ENCODE measurements at regions not wholly inside any gene's neighbourhood (a gene's known extent, or its start where the extent isn't known, plus 50 kb on each side); places are given as distances from the start of the nearest gene placed in this dataset.

GRCh38 chr13:79780240-79780639 is 299.3 kb downstream of the NDFIP2 start:
- Histone ChIP-seq H3K56ac (ENCODE audit: insufficient read length, low read depth, low read length) (no peak overlapping the region), H4K20me1 (ENCODE audit: control insufficient read depth, insufficient read depth, insufficient read length) (no peaks in the 10 kb centered on the region), H2BK12ac (ENCODE audit: insufficient read length, low read depth, low read length) (no peak overlapping the region), H3K4me1 (ENCODE audit: insufficient read depth, low read length) (no peaks in the 10 kb centered on the region; the same call in 1 of the 2 replicates), H3K23me2 (ENCODE audit: insufficient read length, low read depth, low read length, poor library complexity, severe bottlenecking) (no peaks in the 10 kb centered on the region), H3K79me1 (ENCODE audit: insufficient read depth, low read depth, low read length, poor library complexity, severe bottlenecking) (no peaks in the 10 kb centered on the region), H3K23ac (ENCODE audit: insufficient read length, low read depth, low read length) (no peak overlapping the region), H2BK15ac (ENCODE audit: low read depth, low read length) (no peak overlapping the region), H2BK120ac (ENCODE audit: low read depth, low read length, poor library complexity, severe bottlenecking) (no peak overlapping the region), H2AFZ (ENCODE audit: low read length) (no peak overlapping the region), H3K27me3 (ENCODE audit: insufficient read depth, low read length) (no peaks in the 10 kb centered on the region), H3T11ph (ENCODE audit: low read length) (no peak overlapping the region), H3K4me2 (ENCODE audit: insufficient read depth, insufficient read length, low read length) (no peak overlapping the region), H3K9me3 (ENCODE audit: control insufficient read depth, low read depth, low read length) (no peaks in the 10 kb centered on the region), H3K14ac (ENCODE audit: insufficient read depth, low read length) (no peak overlapping the region), H3K9ac (ENCODE audit: extremely low read depth, insufficient read length, low read length) (no peak overlapping the region), H4K5ac (ENCODE audit: insufficient read length, low read depth, low read length) (no peak overlapping the region), H3K27ac (ENCODE audit: insufficient read length, low read depth, low read length) (no peak overlapping the region), H2BK20ac (ENCODE audit: low read depth, low read length, poor library complexity, severe bottlenecking) (no peak overlapping the region), H3K4ac (ENCODE audit: low read depth, low read length) (no peak overlapping the region), H4K91ac (ENCODE audit: insufficient read length, low read depth, low read length) (no peak overlapping the region), H2BK5ac (ENCODE audit: insufficient read length, low read length) (no peak overlapping the region), H3K79me2 (ENCODE audit: insufficient read depth, low read length) (no peaks in the 10 kb centered on the region), H4K8ac (replicated peaks; ENCODE audit: insufficient read length, low read depth, low read length) (no peak overlapping the region), H2AK5ac (ENCODE audit: insufficient read length, low read length) (no peak overlapping the region), H3K18ac (ENCODE audit: insufficient read length, low read depth, low read length) (no peak overlapping the region)
- no CpG with 5 or more reads among the region's 3 CpGs for WGBS (ENCODE audit: extremely low coverage, insufficient read length, low lambda C conversion rate)
- Mint-ChIP-seq H3K9me3 (no peaks in the 10 kb centered on the region; a peak in 1 of 5 replicates), H3K27ac (0 out of 7 replicates have a peak overlapping the region, but pooled peaks of 1 of the 3 experiments have one; percentile 44), H3K4me3 (no peak overlapping the region), H3K27me3 (ENCODE audit: low read depth) (peaks cover 2% of the 10 kb centered on the region; the same call in 1 of the 2 replicates), H3K36me3 (ENCODE audit: insufficient read depth in 1 of 3, low read depth in 3 of 3) (no peaks in the 10 kb centered on the region), H3K4me1 (peaks cover 30 to 44% of the 10 kb centered on the region in 2 experiments)
- DNase-seq: no peak
- TF ChIP-seq CTCF (conservative IDR thresholded peaks at IDR 0.05): no peak
